Spinal cord (tissue), 9 donors: ENCODE measurements at regions not wholly inside any gene's neighbourhood (a gene's known extent, or its start where the extent isn't known, plus 50 kb on each side); places are given as distances from the start of the nearest gene placed in this dataset.
"Not testable (repeated sequence)": the region's sequence is repeated elsewhere in the genome, so short reads cannot be mapped to it uniquely, and the experiment has no call there.

ENCODE experiments used
- DNase-seq, 6 donors: peaks; one replicate each; pipeline versions ENCODE4 v3.0.0 to v3.0.0-alpha.2; 2013 to 2015; ENCODE audit warnings: low spot score in 6 of 6, low read depth in 4 of 6
- H3K27ac ChIP-seq: one replicate; pipeline ENCODE4 v1.5.1; 2013; ENCODE audit warnings: low read depth, low read length, control low read depth
- H3K27me3 ChIP-seq: one replicate; pipeline ENCODE4 v1.6.1; 2013; ENCODE audit warnings: low read length; ENCODE audit not compliant: control insufficient read depth, insufficient read depth
- H3K36me3 ChIP-seq: one replicate; pipeline ENCODE4 v1.6.1; 2013; ENCODE audit warnings: low read length; ENCODE audit not compliant: control insufficient read depth, insufficient read depth
- H3K4me1 ChIP-seq: one replicate; pipeline ENCODE4 v1.6.1; 2013; ENCODE audit warnings: low read length; ENCODE audit not compliant: control insufficient read depth, insufficient read depth
- H3K4me3 ChIP-seq: one replicate; pipeline ENCODE4 v1.5.1; 2013; ENCODE audit warnings: low read depth, low read length, control low read depth
- H3K9me3 ChIP-seq: one replicate; pipeline ENCODE4 v1.6.1; 2013; ENCODE audit warnings: low read length; ENCODE audit not compliant: control insufficient read depth, insufficient read depth
- WGBS: methylation state at CpG from one replicate; pipeline ENCODE4 v1.1.5; 2013; ENCODE audit warnings: missing lambda C conversion rate; ENCODE audit not compliant: insufficient coverage; 5-methylcytosine and 5-hydroxymethylcytosine counted together
- donor health status: healthy.

DNA sequence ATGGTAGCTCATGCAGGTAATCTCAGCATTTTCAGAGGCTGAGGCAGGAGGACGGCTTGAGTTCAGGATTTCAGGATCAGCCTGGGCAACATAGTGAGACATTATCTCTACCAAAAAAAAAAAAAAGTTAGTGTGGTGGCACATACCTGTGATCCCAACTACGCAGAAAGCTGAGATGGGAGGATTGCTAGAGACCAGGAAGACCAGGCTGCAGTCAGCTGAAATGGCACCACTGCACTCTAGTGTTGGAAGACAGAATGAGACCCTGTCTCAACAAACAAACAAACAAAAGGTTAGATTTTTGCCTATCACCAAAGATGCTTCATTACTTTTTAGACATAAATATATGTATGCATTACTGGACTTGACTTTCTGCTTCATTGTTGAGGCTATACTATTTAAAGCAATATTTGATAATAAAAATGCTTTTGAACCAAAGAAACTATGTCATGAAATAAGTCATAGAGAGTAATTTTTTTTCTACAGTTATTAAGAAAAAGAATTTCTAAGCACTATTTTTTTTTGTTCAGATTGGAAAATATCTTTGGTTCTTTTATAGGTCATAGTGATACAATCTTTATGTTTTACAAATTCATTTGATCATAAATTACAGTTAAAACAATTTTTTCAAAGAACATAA, 1180.1 kb upstream of the ATXN8OS start:
- H3K36me3 ChIP-seq: no peaks in the 10 kb centered on the region
- peak in 5 of 6 donors; percentile 13 to 86 (median 28) for DNase-seq
- H3K27ac ChIP-seq: no peak overlapping the region
- WGBS: no CpG with 5 or more reads among the region's 2 CpGs
- no peaks in the 10 kb centered on the region for H3K27me3 ChIP-seq
- no peak overlapping the region for H3K4me3 ChIP-seq
- H3K4me1 ChIP-seq: no peaks in the 10 kb centered on the region
- H3K9me3 ChIP-seq: no peaks in the 10 kb centered on the region

DNA sequence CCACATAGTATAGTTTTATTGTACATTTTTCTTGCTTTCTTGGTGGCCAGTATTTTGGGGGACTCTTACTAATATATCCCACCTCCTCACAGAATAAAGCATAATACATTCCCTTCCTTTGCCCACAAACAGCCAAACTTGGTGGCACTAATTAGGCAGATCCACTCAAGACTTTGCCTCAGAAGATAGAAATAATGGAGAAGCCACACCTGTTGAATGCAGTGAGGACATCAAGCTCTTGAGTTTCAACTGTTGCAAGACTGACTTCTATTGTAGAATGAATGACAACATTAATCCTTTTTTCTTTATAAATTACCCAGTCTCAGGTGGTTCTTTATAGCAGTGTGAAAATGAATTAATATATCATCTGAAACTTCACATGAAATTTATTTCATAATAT, 1183.6 kb upstream of the ATXN8OS start:
- no peaks in the 10 kb centered on the region for H3K4me1 ChIP-seq
- H3K27me3 ChIP-seq: no peaks in the 10 kb centered on the region
- no peak for DNase-seq
- no peaks in the 10 kb centered on the region for H3K36me3 ChIP-seq
- no peak overlapping the region for H3K27ac ChIP-seq
- no peaks in the 10 kb centered on the region for H3K9me3 ChIP-seq
- no peak overlapping the region for H3K4me3 ChIP-seq

DNA sequence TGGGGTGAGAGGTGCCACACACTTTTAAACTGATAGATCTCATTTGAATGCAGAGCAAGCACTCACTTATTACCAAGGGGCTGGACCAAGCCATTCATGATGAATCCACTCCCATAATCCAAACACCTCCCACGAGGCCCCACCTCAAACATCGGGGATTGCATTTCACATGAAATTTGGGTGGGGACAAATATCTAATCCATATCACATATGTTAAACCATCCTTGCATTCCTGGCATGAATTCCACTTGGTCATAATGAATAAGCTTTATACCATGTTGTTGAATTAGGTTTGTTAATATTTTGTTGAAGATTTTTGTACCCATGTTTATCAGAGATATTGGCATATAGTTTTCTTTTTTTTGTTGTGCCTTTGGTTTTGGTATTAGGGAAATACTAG, 1198.7 kb upstream of the ATXN8OS start:
- WGBS: no CpG with 5 or more reads among the region's 2 CpGs
- H3K4me3 ChIP-seq: no peak overlapping the region
- H3K36me3 ChIP-seq: no peaks in the 10 kb centered on the region
- H3K27ac ChIP-seq: no peak overlapping the region
- no peaks in the 10 kb centered on the region for H3K27me3 ChIP-seq
- no peaks in the 10 kb centered on the region for H3K4me1 ChIP-seq
- DNase-seq: no peak
- peaks cover 10% of the 10 kb centered on the region for H3K9me3 ChIP-seq

- no peaks in the 10 kb centered on the region for H3K27me3 ChIP-seq
- 83% methylated on average over 1 of the region's 1 CpG for WGBS
- no peak overlapping the region for H3K4me3 ChIP-seq
- no peaks in the 10 kb centered on the region for H3K36me3 ChIP-seq
- H3K4me1 ChIP-seq: no peaks in the 10 kb centered on the region
- DNase-seq: no peak
- peaks cover 4% of the 10 kb centered on the region for H3K9me3 ChIP-seq
- H3K27ac ChIP-seq: no peak overlapping the region
Observed at GRCh38 chr13:68905186-68905585, 1202.4 kb upstream of the ATXN8OS start.

GRCh38 chr13:68897331-68897928, 1210.2 kb upstream of the ATXN8OS start:
- Histone ChIP-seq H3K4me1 (no peaks in the 10 kb centered on the region), H3K27me3 (no peaks in the 10 kb centered on the region), H3K36me3 (no peaks in the 10 kb centered on the region), H3K9me3 (no peaks in the 10 kb centered on the region), H3K27ac (no peak overlapping the region), H3K4me3 (no peak overlapping the region)
- no peak for DNase-seq

- Histone ChIP-seq H3K9me3 (no peaks in the 10 kb centered on the region), H3K4me1 (no peaks in the 10 kb centered on the region), H3K36me3 (no peaks in the 10 kb centered on the region), H3K27ac (no peak overlapping the region), H3K27me3 (no peaks in the 10 kb centered on the region), H3K4me3 (no peak overlapping the region)
- no peak for DNase-seq
- WGBS: 89% methylated on average over 1 of the region's 1 CpG
Observed at GRCh38 chr13:68895696-68896095, 1211.9 kb upstream of the ATXN8OS start.

DNA sequence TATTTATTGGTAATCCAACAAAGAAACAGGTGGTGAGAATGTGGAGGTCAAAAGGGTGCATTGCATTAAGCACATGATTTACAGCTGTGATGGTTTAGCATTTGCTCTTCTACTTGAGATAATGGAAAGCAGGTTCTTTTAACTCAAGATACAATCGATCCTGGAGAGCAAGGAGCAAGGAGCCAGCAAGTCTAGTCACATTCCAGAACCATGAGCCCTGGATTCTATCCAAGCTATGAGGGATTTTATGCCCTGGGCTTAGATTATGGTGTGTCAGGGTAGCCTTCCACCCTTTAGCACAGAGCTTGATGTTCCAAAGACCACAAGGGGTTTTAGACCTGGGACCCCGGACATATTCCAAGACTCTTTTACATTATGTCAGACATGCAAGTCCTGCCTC, 1213.9 kb upstream of the ATXN8OS start:
- not testable (repeated sequence) for H3K27ac ChIP-seq, H3K4me3 ChIP-seq, H3K4me1 ChIP-seq, H3K27me3 ChIP-seq, H3K9me3 ChIP-seq, DNase-seq, H3K36me3 ChIP-seq
- 100% methylated on average over 1 of the region's 2 CpGs for WGBS

- H3K27ac ChIP-seq, H3K36me3 ChIP-seq, H3K4me3 ChIP-seq, H3K4me1 ChIP-seq, H3K9me3 ChIP-seq, DNase-seq, H3K27me3 ChIP-seq: not testable (repeated sequence)
- no CpG with 5 or more reads among the region's 3 CpGs for WGBS
Observed at GRCh38 chr13:68892596-68892995, 1215.0 kb upstream of the ATXN8OS start.

- not testable (repeated sequence) for H3K27me3 ChIP-seq, H3K27ac ChIP-seq, H3K4me3 ChIP-seq, H3K9me3 ChIP-seq, DNase-seq, H3K4me1 ChIP-seq, H3K36me3 ChIP-seq
- 92% methylated on average over 7 of the region's 7 CpGs for WGBS
Observed at GRCh38 chr13:68890101-68890500, 1217.5 kb upstream of the ATXN8OS start.

DNA sequence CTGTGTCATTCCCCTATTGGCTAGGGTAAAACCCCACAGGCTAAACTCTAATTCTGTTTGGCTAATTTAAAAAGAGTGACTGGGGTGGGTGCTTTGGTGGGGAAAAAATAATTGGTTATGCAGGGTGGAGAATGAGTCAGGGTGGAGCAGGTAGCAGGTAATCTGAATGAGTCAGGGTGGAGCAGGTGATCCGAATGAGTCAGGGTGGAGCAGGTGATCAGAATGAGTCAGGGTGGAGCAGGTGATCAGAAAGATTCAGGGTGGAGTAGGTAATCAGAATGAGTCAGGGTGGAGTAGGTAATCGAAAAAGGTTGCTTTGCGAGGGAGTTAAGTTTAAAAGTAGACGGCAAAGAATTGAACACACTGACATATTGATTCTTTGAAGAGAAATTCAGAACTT, 1218.8 kb upstream of the ATXN8OS start:
- Histone ChIP-seq H3K9me3 (no peaks in the 10 kb centered on the region), H3K4me3 (no peak overlapping the region), H3K27ac (no peak overlapping the region), H3K36me3 (no peaks in the 10 kb centered on the region), H3K27me3 (no peaks in the 10 kb centered on the region), H3K4me1 (no peaks in the 10 kb centered on the region)
- no peak for DNase-seq
- 90% methylated on average over 1 of the region's 4 CpGs for WGBS
